CD4-positive, alpha-beta T cell treated with Interleukin-17A for 4 hours (primary cell): ENCODE measurements at regions not wholly inside any gene's neighbourhood (a gene's known extent, or its start where the extent isn't known, plus 50 kb on each side); places are given as distances from the start of the nearest gene placed in this dataset.
A peak's percentile ranks its signal among the peaks of the same experiment; 100 is the strongest.
"Not testable (repeated sequence)": the region's sequence is repeated elsewhere in the genome, so short reads cannot be mapped to it uniquely, and the experiment has no call there.

Experiments
- DNase-seq: peaks from one replicate; pipeline ENCODE4 v3.0.0-alpha.2; 2020; ENCODE audit warnings: mixed read lengths

- DNase-seq: no peak
These were observed 54.0 kb downstream of the MAP10 start for GRCh38 chr1:232859216-232859615.

DNA sequence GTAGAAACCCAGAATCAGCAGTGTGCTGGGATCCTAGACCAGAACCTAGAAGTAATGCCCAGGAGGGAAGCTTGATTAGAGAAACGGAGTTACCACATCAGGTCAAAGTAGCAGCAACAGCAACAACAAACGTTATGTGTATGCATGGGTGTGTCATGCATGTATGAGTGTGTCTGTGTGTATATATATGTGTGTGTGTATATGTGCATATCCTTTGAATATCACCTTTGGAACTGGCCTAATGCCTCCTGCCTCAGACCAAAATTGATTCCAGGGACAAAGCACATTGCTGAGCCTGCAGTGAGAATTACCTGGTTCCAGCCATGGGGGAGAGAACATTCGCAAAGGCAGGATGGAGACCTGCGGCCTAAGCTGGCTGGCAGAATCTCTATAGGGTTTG is 55.9 kb downstream of the MAP10 start:
- DNase-seq: no peak

DNA sequence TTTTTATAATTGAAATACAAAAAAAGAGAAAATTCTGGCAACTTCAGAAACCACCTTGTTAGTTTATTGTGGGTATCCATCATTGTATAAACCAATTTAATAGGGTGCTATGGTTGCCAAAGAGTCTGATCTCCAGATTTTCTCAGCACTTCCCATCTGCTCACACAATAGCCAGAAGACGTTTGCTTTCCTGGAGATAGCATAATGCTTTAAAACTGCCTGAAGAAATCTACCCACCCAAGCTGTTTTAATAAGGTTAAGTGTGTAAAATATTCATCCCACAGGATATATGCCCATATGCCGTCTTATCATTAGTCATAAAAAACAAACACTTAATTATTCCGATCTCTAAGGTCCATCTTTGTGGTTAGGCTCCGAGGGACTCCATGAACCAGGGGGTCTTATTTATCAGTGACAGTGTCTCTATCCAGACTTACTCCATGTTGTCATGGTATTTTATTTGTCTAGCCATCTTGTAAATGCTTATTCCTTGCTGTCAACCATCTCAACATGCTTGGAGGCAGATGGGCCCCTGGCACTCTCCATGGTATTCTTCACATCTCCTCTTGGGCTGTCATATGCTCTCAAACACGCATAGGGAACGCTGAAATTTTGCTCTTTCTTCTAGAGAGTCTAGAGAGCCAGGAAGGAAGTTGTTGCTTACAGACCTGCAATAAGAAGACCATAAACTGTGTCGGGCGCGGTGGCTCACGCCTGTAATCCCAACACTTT is 58.5 kb downstream of the MAP10 start:
- no peak for DNase-seq

DNA sequence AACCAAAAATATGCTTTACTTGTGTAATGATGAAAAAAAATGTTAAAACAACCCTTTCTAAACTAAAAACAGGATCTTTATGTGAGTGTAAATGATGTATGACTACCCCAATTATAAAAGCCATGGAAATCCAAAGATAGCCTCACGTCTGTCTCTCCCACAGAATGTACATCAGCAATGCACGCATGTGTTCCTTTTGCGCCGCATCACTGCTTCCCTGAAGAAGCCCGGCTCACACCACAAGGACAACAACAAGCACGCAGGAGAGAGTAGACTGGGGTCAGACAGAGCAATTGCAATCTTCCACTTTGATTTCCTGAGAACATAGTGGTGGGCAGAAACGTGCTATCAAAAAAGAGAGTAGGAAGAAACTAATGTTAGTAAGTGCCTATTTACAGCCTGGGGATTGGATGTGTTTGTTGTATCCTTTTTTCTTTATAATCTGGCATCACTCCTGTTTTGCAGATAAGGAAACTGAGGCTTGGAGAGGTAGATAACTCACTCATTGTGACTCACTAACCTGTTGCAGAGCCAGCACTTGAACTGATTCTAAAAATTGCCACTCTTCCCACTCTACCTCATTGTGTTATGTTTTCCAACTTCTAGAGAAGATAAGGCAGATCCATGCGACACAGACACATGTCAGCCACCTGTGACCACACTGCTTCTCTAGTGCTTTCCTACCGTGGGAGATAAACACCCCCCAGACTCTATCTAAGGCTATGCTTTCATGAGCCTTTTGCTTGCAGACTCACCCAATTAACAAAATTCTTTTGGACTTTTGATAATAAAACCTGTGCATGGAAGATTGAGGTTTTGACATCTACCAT is 60.1 kb downstream of the MAP10 start:
- DNase-seq: no peak

- DNase-seq: no peak
These were observed 63.7 kb downstream of the MAP10 start for GRCh38 chr1:232868793-232869491.

- not testable (repeated sequence) for DNase-seq
These were observed 66.2 kb downstream of the MAP10 start for GRCh38 chr1:232871291-232871969.

GRCh38 chr1:232872284-232872683 is 67.1 kb downstream of the MAP10 start:
- no peak for DNase-seq

- DNase-seq: no peak
These were observed 67.5 kb downstream of the MAP10 start for GRCh38 chr1:232872738-232873137.

DNA sequence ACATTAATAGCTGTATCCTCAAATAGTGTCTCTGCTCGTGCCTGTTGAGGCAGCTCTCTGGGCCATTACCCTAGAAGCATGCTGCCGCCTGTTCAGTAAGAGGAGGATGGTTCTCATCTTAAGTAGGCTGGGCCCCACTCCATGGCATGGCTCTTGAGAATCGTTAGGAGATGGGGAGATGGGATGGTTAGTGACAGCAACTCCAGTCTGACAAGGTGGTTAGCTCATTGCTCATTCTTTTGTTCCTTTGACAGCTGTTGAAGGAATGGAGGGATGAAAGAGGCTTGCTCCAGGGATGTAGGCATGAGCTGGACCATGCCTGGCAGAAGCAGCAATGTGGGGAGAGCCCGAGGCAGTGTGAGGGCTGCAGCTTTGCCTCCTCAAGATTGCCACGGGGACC is 68.2 kb downstream of the MAP10 start:
- DNase-seq: no peak

DNA sequence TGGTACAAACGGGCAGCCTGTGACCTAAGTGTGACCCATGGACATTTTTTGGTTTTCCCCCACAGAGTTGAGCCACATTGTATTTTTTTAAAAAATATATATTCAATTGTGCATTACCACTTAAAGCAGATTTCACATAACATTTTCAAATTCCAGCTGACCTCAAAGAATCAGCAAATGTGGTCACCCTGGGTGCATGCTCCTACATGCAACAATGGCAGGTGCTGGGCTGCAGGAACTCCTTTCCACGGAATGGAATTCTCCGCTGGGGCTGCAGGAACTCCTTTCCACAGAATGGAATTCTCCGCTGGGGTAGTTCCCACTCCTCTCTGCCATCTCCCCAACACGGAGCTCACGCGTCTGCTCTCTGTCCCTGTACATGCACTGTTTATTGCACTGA is 68.7 kb downstream of the MAP10 start:
- DNase-seq: no peak

DNA sequence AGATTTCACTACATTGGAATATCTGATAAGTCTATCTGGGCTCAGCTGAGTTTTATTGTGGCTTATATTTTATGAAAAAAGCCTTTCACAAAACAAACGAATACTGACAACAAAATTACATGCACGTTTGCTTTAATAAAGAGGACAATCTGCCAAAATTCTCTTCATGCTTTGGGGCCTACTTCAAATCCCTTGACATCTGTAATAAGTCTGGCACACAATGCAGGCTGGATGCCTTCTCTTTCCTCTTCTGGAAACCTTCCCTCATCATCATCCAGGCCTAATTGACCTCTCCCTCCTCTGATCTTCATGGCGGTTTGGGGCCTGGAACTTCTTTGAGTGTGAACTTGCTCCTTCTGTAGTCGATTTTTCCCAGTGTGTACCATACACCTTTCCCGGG is 70.3 kb downstream of the MAP10 start:
- no peak for DNase-seq

DNA sequence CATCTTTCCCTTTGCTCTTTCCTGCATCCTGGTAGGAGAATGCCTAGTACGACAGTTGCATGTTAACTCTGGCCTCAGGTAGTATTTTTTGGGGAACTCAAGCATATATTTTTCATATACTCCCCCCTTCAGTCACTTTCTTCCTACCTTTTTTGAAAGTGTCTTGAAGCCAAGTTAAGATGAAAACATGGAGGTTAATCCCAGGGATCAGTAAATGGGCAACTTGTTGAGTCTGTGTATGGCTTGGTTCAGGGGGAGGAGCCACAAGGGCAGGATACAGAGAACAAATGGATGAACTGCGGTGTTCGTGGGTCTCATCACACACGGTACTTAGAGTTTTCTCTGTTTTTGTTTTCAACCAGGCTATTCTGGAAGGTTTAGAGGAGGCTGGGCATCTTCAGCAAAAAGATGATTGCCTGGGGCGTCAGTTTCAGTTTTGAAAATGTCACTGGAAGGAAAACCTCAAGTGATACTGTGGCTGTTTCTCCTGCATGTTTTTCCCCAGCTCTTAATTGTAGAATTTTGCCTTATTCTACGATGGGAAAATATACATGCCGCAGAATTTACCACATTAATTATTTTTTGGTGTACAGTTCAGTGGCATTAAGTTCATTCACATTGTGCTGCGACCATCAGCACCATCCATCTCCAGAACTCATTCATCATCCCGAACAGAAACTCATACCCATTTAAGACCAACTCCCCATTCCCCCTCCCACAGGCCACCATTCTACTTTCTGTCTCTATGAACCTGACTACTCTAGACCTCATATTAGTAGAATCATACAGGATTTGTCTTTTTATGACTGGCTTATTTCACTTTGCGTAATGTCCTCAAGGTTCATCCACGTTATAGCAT is 71.5 kb downstream of the MAP10 start:
- no peak for DNase-seq

DNA sequence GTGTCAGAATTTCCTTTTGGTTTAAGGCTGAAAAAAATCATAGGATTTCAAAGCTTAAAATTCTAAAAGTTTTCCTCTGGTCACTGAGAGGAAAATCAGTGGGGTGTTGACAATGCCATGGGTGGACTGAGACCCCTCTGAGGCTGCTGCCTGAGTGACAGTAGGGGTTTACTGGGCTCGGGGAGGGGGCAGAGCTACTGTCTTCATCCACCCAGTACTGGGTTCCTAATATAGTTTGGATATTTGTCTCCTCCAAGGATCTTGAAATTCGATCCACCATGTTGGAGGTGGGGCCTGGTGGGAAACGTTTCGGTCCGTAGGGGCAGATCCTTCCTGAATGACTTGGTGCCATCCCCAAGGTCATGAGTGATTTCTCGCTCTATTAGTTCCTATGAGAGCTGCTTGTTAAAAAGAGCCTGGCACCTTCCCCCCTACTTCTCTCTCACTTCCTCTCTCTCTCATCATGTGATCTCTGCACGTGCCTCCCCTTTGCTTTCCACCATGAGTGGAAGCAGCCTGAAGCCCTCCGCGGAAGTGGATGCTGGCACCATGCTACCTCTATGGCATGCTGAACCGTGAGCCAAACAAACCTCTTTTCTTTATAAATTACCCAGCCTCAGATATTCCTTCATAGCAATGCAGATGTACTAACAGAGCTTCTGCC is 72.3 kb downstream of the MAP10 start:
- no peak for DNase-seq

- no peak for DNase-seq
These were observed 72.3 kb upstream of the NTPCR start for GRCh38 chr1:232878086-232878485.

GRCh38 chr1:232880354-232880753 is 70.1 kb upstream of the NTPCR start:
- peak; percentile 11 for DNase-seq

GRCh38 chr1:232883992-232884661 is 66.3 kb upstream of the NTPCR start:
- no peak for DNase-seq

DNA sequence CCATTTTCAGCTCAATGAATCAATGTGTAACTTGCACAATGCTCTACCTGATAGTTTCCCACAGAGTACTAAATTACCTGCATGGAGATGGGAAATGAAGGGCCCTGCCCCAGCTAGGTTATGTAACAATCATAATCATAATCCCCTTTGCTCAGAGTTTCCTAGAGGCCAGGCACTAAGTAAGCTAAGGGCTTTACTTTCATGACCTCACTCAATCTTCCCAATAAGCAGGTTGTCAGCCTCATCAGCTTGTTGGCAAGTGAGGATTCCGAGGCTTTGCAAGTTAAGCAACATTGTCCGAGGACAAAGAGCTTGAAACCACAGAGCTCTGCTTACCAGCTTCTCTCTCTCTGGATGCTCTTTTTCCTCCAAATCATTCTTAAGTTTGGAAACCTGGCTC is 64.1 kb upstream of the NTPCR start:
- no peak for DNase-seq

DNA sequence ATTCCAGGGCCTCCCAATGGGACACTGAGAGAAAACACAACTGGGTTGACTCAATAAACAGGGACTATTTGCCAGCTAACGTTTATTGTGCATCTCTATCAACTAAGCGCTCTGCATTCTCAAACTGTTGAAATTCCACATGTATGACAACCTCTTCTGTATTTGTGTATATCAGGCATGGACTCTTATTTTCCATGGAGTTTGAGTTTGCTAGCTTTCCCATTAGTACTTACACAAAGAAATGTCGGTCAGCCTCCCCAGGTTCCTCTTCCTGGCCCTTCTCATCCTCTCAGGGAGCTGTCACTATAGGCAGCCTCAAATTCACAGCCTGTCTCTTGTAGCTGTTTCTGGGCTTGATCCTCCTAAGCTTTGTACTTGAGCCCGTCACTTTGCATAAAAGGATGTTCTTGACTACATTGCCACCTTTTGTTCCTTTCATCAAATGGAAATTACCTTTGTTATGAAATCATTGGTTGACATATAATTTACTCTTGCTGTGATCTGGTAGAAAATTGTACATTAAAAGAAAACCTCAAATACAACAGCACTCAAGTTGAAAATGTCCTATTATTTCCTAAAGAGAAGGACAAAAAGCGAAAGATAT is 60.0 kb upstream of the NTPCR start:
- no peak for DNase-seq

DNA sequence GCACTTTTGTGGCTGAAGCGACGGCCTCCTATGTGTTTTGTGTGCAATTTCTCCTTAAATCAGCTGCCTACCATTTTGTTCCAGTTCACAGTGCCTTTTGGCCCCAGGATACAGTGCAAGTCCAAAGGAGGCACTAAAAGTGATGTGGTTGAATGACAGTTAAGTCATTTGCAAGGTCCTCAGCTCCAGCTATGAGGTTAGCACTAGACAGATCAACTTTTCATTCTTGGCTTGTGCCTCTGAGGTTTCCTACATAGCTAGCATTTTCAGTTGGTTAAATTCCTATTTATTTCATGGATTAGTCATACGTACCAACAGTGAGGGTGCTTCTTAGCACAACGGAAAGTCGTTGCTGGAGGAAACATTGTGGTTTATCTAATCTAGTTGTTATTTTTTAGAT is 59.3 kb upstream of the NTPCR start:
- DNase-seq: no peak

GRCh38 chr1:232891656-232892317 is 58.6 kb upstream of the NTPCR start:
- no peak for DNase-seq
